ENCODE measurements at regions not wholly inside any gene's neighbourhood (a gene's known extent, or its start where the extent isn't known, plus 50 kb on each side); places are given as distances from the start of the nearest gene placed in this dataset.

DNA sequence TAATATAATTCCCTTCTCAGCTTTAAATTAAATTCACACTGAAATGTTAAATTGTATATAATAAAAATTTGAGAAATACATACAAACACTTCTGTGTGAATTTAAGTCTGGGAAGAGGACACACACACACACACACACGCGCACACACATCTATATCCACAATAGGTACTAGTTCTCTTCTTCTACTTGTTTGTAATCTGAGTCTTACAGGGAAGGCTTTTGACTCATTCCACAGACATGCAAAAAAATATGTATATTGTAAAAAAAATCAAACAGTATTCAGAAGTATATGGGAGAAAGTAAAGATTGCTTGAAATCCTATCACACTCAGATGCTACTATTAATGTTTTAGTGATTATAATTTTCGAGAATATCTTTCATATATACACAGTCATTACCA lies 276.2 kb downstream of the MDFIC start:
- no TSS peak for BruUV-seq (replicated peaks)
- peaks cover 40% of the 10 kb centered on the region for H3K27me3 Mint-ChIP-seq (ENCODE audit: insufficient read depth, unreplicated experiment)
- no peaks in the 10 kb centered on the region for H3K9me3 Mint-ChIP-seq (ENCODE audit: unreplicated experiment)
- H3K4me1 Mint-ChIP-seq (ENCODE audit: insufficient read depth, unreplicated experiment) = no peaks in the 10 kb centered on the region
- CTCF ChIA-PET = no interaction called here
- intact Hi-C loops (cut with micrococcal nuclease) = no loop called here
- POLR2A ChIA-PET = no interaction called here
- H3K4me3 Mint-ChIP-seq (ENCODE audit: unreplicated experiment) = no peak overlapping the region
- TF ChIP-seq, protein P1, sequence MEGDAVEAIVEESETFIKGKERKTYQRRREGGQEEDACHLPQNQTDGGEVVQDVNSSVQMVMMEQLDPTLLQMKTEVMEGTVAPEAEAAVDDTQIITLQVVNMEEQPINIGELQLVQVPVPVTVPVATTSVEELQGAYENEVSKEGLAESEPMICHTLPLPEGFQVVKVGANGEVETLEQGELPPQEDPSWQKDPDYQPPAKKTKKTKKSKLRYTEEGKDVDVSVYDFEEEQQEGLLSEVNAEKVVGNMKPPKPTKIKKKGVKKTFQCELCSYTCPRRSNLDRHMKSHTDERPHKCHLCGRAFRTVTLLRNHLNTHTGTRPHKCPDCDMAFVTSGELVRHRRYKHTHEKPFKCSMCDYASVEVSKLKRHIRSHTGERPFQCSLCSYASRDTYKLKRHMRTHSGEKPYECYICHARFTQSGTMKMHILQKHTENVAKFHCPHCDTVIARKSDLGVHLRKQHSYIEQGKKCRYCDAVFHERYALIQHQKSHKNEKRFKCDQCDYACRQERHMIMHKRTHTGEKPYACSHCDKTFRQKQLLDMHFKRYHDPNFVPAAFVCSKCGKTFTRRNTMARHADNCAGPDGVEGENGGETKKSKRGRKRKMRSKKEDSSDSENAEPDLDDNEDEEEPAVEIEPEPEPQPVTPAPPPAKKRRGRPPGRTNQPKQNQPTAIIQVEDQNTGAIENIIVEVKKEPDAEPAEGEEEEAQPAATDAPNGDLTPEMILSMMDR (IDR thresholded peaks at IDR 0.05; ENCODE audit: unreplicated experiment) = no peak
- peaks cover 3% of the 10 kb centered on the region for H3K36me3 Mint-ChIP-seq (ENCODE audit: insufficient read depth, unreplicated experiment)
- no peak for DNase-seq (ENCODE audit: unreplicated experiment)
- no peak overlapping the region for H3K27ac Mint-ChIP-seq (ENCODE audit: low read depth, unreplicated experiment)

DNA sequence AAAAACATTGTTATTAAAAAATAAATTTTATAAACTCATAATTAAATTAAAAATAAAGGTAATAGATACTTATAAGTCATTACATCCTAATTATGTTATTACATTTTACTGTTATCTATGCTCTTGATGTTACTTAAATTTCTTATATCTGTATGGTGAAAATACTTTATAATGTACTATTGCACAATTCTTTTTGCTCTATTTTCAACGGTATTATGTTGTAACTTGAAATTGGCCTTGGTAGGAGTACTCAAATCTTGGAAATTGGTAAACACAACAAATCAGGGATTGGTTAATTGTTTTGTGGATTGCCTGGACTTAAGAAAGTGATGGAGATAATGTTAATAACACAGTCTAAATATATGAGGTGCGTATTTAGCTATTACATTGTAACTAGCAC lies 273.3 kb downstream of the MDFIC start:
- ChIA-PET POLR2A (no interaction called here), CTCF (interaction anchor here (0.6 to 0.8 kb wide), 2 partner anchors 274 to 493 kb away, joined by 3 read pairs; no protein-coding TSS in a partner anchor)
- DNase-seq (ENCODE audit: unreplicated experiment) = no peak
- Mint-ChIP-seq H3K36me3 (ENCODE audit: insufficient read depth, unreplicated experiment) (no peaks in the 10 kb centered on the region), H3K9me3 (ENCODE audit: unreplicated experiment) (no peaks in the 10 kb centered on the region), H3K4me1 (ENCODE audit: insufficient read depth, unreplicated experiment) (no peaks in the 10 kb centered on the region), H3K4me3 (ENCODE audit: unreplicated experiment) (no peak overlapping the region), H3K27ac (ENCODE audit: low read depth, unreplicated experiment) (no peak overlapping the region), H3K27me3 (ENCODE audit: insufficient read depth, unreplicated experiment) (peaks cover 46% of the 10 kb centered on the region)
- BruUV-seq (replicated peaks) = no TSS peak
- intact Hi-C loops (cut with micrococcal nuclease) = no loop called here
- TF ChIP-seq, protein P1 (IDR thresholded peaks at IDR 0.05; ENCODE audit: unreplicated experiment) = no peak

- no peaks in the 10 kb centered on the region for H3K4me1 Mint-ChIP-seq (ENCODE audit: insufficient read depth, unreplicated experiment)
- TF ChIP-seq, protein P1 (IDR thresholded peaks at IDR 0.05; ENCODE audit: unreplicated experiment) = no peak
- H3K27ac Mint-ChIP-seq (ENCODE audit: low read depth, unreplicated experiment) = no peak overlapping the region
- no peaks in the 10 kb centered on the region for H3K36me3 Mint-ChIP-seq (ENCODE audit: insufficient read depth, unreplicated experiment)
- ChIA-PET CTCF (no interaction called here), POLR2A (no interaction called here)
- no peak for DNase-seq (ENCODE audit: unreplicated experiment)
- no peaks in the 10 kb centered on the region for H3K9me3 Mint-ChIP-seq (ENCODE audit: unreplicated experiment)
- peaks cover 49% of the 10 kb centered on the region for H3K27me3 Mint-ChIP-seq (ENCODE audit: insufficient read depth, unreplicated experiment)
- intact Hi-C loops (cut with micrococcal nuclease) = no loop called here
- BruUV-seq (replicated peaks) = no TSS peak
- H3K4me3 Mint-ChIP-seq (ENCODE audit: unreplicated experiment) = no peak overlapping the region
Observed at GRCh38 chr7:115191526-115191925, 269.6 kb downstream of the MDFIC start.

- Mint-ChIP-seq H3K4me3 (ENCODE audit: unreplicated experiment) (no peak overlapping the region), H3K36me3 (ENCODE audit: insufficient read depth, unreplicated experiment) (no peaks in the 10 kb centered on the region), H3K27ac (ENCODE audit: low read depth, unreplicated experiment) (no peak overlapping the region), H3K4me1 (ENCODE audit: insufficient read depth, unreplicated experiment) (no peaks in the 10 kb centered on the region), H3K9me3 (ENCODE audit: unreplicated experiment) (no peaks in the 10 kb centered on the region), H3K27me3 (ENCODE audit: insufficient read depth, unreplicated experiment) (peaks cover 25% of the 10 kb centered on the region)
- ChIA-PET CTCF (interaction anchor here (0.6 kb wide), 1 partner anchor 120 kb away, joined by 3 read pairs; no protein-coding TSS in a partner anchor), POLR2A (no interaction called here)
- TF ChIP-seq, protein P1 (IDR thresholded peaks at IDR 0.05; ENCODE audit: unreplicated experiment) = no peak
- intact Hi-C loops (cut with micrococcal nuclease) = no loop called here
- no peak for DNase-seq (ENCODE audit: unreplicated experiment)
- BruUV-seq (replicated peaks) = no TSS peak
Observed at GRCh38 chr7:115183431-115184057, 261.6 kb downstream of the MDFIC start.
